SKM-1 treated with dmso at 0.1 percent for 144 hours (cell line): ENCODE measurements at regions not wholly inside any gene's neighbourhood (a gene's known extent, or its start where the extent isn't known, plus 50 kb on each side); places are given as distances from the start of the nearest gene placed in this dataset.
"Not testable (repeated sequence)": the region's sequence is repeated elsewhere in the genome, so short reads cannot be mapped to it uniquely, and the experiment has no call there.

Experiments
- DNase-seq: peaks from one replicate; lab custom pipeline; 2025; ENCODE audit not compliant: unreplicated experiment; lab: John Stamatoyannopoulos, UW

- no peak for DNase-seq
Measured at GRCh38 chr13:59269476-59269875, 894.3 kb downstream of the DIAPH3 start.

- DNase-seq, result no peak
Measured at GRCh38 chr13:59270327-59270726, 893.4 kb downstream of the DIAPH3 start.

GRCh38 chr13:59274958-59275727 is 888.6 kb downstream of the DIAPH3 start:
- no peak for DNase-seq

GRCh38 chr13:59276436-59276835 is 887.3 kb downstream of the DIAPH3 start:
- DNase-seq, result no peak

DNA sequence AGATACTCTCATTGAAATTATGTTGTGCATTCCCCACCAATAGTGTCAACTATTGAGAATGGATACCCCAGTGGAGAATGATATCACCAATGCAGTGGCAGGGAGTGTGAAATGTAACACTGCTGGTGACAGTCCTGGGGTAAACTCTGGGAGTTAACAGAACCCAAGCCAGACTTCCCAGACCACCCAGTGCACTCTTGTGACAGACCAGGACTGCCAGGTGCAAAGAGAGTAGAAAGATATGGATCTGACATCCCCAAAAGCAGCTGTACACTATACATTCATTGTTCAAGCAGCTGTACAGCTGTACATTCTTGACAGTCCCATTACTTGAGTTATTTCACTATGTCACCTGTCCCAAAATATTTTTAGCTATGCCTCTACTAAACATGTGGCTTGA is 886.6 kb downstream of the DIAPH3 start:
- DNase-seq, result no peak

DNA sequence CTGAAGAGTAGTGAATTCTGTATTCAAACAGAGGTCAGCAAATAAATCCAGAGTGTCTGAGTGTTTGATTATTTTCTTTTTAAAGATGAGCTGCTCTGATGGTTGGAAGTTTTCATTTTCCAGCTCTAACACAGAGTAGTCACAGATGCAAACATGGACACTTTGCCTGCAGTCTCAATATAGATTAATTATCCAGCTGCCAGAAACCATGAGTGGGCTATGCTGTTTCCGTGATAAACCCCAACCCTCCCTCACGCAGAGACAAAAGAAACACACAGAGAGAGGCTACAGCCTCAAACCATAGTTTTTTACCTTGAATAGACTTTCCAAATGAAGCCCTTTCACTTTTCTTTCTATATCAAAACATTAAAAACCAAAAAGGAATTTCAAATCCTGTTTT is 884.7 kb downstream of the DIAPH3 start:
- no peak for DNase-seq

- no peak for DNase-seq
Measured at GRCh38 chr13:59279576-59279975, 884.2 kb downstream of the DIAPH3 start.

- DNase-seq, result no peak
Measured at GRCh38 chr13:59280297-59280696, 883.4 kb downstream of the DIAPH3 start.

DNA sequence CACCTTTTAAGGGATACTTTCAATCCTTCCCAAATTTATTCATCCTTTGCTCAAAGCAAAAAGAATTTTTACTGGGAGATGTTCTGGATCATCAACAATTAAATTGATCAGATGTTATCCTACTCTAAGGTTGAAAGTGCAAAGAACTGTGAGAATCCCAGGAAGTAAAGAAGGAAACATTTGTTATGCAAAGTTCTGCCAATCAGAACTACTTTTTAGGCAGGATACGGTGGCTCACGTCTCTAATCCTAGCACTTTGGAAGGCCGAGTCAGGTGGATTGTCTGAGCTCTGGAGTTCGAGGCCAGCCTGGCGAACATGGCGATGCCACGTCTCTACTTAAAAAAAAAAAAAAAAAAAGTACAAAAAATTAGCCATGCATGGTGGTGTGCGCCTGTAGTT is 882.3 kb downstream of the DIAPH3 start:
- no peak for DNase-seq

GRCh38 chr13:59292240-59292639 is 871.5 kb downstream of the DIAPH3 start:
- not testable (repeated sequence) for DNase-seq

DNA sequence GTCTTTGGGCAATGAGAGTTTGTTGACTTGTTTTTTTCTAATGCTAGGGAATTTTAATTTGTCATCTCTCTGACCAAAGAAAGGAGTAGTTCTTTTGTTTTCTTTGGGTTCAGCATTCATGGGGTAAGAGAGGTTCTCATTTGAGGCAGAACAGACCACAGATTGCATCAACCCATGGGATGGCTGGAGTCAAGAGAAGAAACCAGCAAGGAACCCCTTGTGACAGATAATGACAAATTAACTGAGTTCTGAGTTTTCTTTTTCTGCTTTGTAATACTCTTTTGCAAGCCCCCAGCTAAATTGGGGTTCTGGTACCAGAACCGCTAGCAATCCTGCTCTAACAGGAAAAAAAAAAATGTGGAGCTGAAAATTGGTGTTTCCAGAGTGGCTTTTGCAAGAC is 864.1 kb downstream of the DIAPH3 start:
- peak; percentile 38 for DNase-seq

DNA sequence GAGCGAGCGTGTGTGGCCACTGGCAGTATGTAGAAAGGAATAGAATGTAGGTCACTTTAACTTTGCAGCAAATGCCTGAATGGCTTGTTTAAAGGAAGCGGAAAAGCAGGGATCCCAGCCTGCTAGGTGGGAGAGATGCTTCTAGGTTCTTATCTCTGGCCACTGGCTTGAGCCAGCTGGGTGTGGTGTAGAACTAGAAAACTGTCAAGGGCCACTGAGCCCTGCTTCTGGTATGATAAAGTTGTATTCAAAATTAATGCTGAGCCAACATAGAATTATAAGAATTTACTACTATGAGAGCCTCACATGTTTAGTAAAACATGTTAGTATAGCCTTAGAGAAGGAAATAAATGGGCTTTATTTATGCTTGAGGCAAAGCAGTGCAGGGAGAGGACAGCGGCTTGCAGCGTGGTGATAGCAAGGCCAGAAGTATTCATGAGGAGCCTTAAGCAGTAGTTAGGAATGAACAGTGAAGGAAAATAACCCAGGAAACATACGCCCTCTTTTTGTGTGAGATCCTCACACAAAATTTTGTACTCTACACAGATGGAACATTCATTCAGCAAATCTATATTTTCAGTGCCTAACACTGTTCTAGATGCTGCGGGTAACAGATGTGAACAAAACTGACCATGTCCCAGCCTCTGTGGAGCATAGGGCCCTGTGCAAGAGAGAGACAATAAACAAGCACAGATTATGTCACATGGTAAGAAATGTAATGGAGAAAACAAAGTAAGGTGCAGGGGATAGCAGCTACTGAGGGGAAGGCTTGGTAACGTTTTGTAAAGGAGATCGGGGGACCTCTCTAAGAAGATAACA is 863.2 kb downstream of the DIAPH3 start:
- DNase-seq, result no peak

- DNase-seq, result no peak
Measured at GRCh38 chr13:59301174-59301567, 862.6 kb downstream of the DIAPH3 start.

DNA sequence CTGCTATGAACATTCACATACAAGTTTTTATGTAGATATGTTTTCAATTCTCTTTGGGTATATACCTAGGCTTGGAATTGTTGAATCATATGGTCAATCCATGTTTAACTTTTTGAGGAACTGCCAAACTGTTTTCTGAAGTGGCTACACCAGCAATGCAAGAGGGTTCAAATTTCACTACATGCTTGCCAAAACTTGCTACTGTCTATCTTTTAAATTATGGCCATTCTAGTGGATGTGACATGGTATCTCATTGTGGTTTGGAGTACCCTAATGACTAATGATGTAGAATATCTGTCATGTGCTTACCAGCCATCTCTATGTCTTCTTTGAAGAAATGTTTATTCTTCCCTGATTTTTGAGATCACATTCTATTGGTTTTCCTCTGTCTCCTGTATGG is 860.3 kb downstream of the DIAPH3 start:
- DNase-seq, result no peak

- no peak for DNase-seq
Measured at GRCh38 chr13:59304596-59304995, 859.1 kb downstream of the DIAPH3 start.

DNA sequence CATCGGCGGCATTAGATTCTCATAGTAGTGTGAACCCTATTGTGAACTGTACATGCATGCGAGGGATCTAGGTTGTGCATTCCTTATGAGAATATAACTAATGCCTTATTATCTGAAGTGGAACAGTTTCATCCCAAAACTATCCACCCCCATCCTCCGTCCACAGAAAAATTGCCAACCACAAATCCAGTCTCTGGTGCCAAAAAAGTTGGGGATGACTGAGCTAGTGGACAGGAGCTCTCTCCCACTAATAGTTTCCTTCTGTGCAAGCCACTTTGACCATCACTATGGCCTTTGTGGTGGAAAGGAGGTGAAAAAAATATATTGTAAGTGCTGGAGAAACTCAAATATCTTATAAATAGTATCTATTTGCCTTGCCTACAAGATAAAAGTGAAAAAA is 857.8 kb downstream of the DIAPH3 start:
- no peak for DNase-seq

- no peak for DNase-seq
Measured at GRCh38 chr13:59312776-59313175, 851.0 kb downstream of the DIAPH3 start.

DNA sequence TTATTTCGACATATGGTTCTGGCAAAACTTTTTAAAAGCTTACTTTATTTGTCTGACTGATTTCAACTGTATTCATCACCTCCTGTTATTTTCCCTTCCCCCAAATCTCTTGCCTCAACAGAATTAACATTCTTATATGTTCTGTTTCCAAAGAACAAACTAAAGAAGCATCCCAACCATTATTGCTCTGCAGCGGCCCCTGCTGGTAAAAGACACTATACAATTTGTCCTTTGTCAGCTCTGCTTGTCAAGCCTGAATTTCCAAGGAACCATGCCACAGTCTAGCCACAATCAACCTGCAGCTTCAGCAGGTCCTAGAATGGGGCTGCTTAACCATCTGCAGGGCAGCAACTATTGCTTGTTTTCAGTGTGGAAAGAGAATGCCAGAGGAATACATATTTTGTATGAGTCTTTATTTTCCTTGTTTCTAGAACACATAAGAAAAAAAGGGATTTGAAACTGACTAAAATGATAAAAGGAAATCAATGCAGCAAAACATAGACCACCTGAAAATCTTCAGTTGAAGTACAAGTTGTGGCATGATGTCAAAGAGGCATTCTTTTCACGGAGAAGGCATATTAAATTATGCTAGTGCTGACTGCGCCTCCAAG is 845.3 kb downstream of the DIAPH3 start:
- DNase-seq, result peak; percentile 39

DNA sequence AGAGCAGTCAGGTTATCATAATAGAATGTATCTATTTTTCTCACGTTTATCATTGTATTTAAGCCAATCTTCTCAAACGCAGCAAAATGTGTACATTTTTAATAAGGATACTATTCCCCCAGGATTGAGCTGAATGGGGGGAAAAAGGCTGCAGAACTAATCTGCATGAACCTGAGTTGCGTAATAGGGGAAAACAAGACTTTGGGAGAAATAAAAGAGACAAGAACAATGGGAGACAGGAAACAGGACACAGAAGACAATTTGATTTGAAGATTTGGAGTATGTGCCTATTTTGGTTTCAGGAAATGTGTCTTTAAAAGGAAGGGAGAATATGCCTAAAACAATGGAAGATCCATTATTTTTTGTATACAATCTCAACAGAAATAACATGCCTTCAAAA is 844.5 kb downstream of the DIAPH3 start:
- no peak for DNase-seq

DNA sequence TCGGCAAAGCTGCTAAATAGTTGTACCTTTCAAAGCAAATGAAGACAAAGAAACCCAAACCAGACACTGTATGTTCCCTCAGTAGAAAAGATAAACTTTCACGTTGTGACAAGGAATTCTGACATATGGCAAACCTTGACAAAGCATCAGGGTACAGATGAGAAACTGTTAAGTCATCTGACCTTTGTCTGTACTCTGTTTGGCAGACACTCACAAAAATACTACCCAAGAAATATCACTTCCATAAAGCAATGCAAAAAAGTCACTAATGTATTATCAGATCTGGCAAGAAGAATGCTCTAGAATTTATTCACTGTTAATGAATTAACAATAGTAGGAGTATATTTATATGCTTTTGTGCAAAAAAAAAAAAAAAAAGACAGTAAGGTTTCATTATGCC is 843.7 kb downstream of the DIAPH3 start:
- DNase-seq, result no peak

DNA sequence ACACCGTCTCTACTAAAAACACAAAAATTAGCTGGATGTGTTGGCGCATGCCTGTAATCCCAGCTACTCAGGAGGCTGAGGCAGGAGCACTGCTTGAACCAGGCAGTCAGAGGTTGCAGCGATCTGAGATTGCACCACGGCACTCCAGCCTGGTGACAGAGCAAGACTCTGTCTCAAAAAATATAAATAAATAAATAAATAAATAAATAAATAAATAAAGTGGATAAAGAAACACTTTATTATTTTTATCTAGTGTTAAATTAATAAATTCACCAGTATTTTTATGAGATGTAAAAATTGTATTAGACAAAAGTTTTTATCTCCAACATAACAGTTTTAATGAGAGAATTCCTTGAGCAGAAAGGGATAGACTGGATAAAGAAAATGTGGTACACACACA is 839.3 kb downstream of the DIAPH3 start:
- not testable (repeated sequence) for DNase-seq

- no peak for DNase-seq
Measured at GRCh38 chr13:59326717-59327116, 837.0 kb downstream of the DIAPH3 start.
